Sigmoid colon (tissue), 4 donors: ENCODE measurements at regions not wholly inside any gene's neighbourhood (a gene's known extent, or its start where the extent isn't known, plus 50 kb on each side); places are given as distances from the start of the nearest gene placed in this dataset.

Experiments
- CTCF ChIP-seq, 4 experiments: fragments of 450-650 bp in 3 of 4; fragments of 200-600 bp in 1 of 4; IDR thresholded peaks; one replicate each; pipeline ENCODE4 v1.5.1; 2016 to 2019; ENCODE audit warnings: antibody characterized with exemption in 4 of 4, mild to moderate bottlenecking in 3 of 4, moderate library complexity in 2 of 4
- EP300 ChIP-seq, 4 donors: sonication (generic); formaldehyde crosslinking; IDR thresholded peaks; one replicate each; pipeline ENCODE4 v1.6.1; 2017; ENCODE audit warnings: antibody characterized with exemption in 4 of 4
- POLR2A ChIP-seq, 2 donors: fragments of 450-650 bp; IDR thresholded peaks; one replicate each; pipeline ENCODE4 v1.6.1; 2016; ENCODE audit warnings: antibody characterized with exemption in 2 of 2, mild to moderate bottlenecking in 2 of 2, moderate library complexity in 2 of 2

GRCh38 chr14:106304271-106304670 lies 777.9 kb downstream of the TMEM121 start:
- TF ChIP-seq CTCF (IDR thresholded peaks at IDR 0.05) (no peak), POLR2A (IDR thresholded peaks at IDR 0.05) (no peak), EP300 (IDR thresholded peaks at IDR 0.05) (no peak)
